ENCODE measurements at regions not wholly inside any gene's neighbourhood (a gene's known extent, or its start where the extent isn't known, plus 50 kb on each side); places are given as distances from the start of the nearest gene placed in this dataset.
"Not testable (repeated sequence)": the region's sequence is repeated elsewhere in the genome, so short reads cannot be mapped to it uniquely, and the experiment has no call there.

DNA sequence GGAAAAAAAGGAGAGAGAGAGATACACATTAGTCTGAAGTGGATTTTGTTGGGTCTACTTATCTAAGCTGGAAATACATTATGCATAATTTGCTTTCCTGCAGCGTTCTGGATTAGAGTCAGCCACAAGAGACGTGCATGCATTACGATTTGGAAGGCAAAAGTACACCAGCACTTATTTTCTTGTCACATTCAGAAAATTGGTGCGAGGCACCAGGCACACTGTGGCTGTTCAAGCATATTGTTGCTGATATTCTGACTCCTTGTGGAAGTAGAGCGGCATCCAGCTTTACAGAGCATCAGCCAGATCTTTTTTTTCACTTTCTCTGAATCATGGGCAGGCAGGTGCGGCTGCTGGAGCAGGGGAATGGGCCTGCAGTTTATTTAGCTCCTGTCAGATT lies 905.6 kb upstream of the SPRY2 start:
- BruUV-seq (replicated peaks), result no TSS peak
- DNase-seq (ENCODE audit: unreplicated experiment), result no peak
- Mint-ChIP-seq H3K4me3 (ENCODE audit: unreplicated experiment) (no peak overlapping the region), H3K9me3 (ENCODE audit: unreplicated experiment) (no peaks in the 10 kb centered on the region), H3K4me1 (ENCODE audit: insufficient read depth, unreplicated experiment) (no peaks in the 10 kb centered on the region), H3K36me3 (ENCODE audit: insufficient read depth, unreplicated experiment) (no peaks in the 10 kb centered on the region), H3K27me3 (ENCODE audit: insufficient read depth, unreplicated experiment) (no peaks in the 10 kb centered on the region), H3K27ac (ENCODE audit: low read depth, unreplicated experiment) (no peak overlapping the region)
- POLR2A ChIA-PET, result no interaction called here
- intact Hi-C loops (cut with micrococcal nuclease), result no loop called here
- CTCF ChIA-PET, result interaction anchor here (0.7 kb wide), 1 partner anchor 230 kb away, joined by 3 read pairs; no protein-coding TSS in a partner anchor
- TF ChIP-seq, protein P1, sequence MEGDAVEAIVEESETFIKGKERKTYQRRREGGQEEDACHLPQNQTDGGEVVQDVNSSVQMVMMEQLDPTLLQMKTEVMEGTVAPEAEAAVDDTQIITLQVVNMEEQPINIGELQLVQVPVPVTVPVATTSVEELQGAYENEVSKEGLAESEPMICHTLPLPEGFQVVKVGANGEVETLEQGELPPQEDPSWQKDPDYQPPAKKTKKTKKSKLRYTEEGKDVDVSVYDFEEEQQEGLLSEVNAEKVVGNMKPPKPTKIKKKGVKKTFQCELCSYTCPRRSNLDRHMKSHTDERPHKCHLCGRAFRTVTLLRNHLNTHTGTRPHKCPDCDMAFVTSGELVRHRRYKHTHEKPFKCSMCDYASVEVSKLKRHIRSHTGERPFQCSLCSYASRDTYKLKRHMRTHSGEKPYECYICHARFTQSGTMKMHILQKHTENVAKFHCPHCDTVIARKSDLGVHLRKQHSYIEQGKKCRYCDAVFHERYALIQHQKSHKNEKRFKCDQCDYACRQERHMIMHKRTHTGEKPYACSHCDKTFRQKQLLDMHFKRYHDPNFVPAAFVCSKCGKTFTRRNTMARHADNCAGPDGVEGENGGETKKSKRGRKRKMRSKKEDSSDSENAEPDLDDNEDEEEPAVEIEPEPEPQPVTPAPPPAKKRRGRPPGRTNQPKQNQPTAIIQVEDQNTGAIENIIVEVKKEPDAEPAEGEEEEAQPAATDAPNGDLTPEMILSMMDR (IDR thresholded peaks at IDR 0.05; ENCODE audit: unreplicated experiment), result no peak

DNA sequence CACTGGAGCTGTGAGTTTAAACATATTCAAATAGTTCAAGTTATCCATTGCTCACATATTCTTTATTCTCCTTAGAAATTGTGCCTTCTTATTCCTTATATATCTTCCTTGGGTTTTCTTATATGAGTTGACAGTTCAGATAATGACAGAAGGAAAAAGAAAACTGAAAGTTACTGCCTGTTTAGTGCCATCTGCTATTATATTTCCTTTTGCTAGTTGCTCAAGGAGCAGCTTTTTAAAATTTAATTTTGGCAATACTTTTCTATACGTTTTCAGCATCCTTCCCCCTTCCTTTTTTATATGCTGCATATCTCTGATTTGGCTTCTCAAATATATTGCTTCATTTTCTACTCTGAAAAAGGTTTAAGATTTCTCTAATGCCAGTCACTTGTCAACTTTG lies 903.1 kb upstream of the SPRY2 start:
- Mint-ChIP-seq H3K36me3 (ENCODE audit: insufficient read depth, unreplicated experiment) (no peaks in the 10 kb centered on the region), H3K9me3 (ENCODE audit: unreplicated experiment) (no peaks in the 10 kb centered on the region), H3K27ac (ENCODE audit: low read depth, unreplicated experiment) (no peak overlapping the region), H3K4me1 (ENCODE audit: insufficient read depth, unreplicated experiment) (no peaks in the 10 kb centered on the region), H3K4me3 (ENCODE audit: unreplicated experiment) (no peak overlapping the region), H3K27me3 (ENCODE audit: insufficient read depth, unreplicated experiment) (no peaks in the 10 kb centered on the region)
- DNase-seq (ENCODE audit: unreplicated experiment), result no peak
- intact Hi-C loops (cut with micrococcal nuclease), result no loop called here
- POLR2A ChIA-PET, result no interaction called here
- TF ChIP-seq, protein P1 (IDR thresholded peaks at IDR 0.05; ENCODE audit: unreplicated experiment), result no peak
- CTCF ChIA-PET, result interaction anchor here (0.5 kb wide), 1 partner anchor 592 kb away, joined by 5 read pairs; no protein-coding TSS in a partner anchor
- no TSS peak for BruUV-seq (replicated peaks)

DNA sequence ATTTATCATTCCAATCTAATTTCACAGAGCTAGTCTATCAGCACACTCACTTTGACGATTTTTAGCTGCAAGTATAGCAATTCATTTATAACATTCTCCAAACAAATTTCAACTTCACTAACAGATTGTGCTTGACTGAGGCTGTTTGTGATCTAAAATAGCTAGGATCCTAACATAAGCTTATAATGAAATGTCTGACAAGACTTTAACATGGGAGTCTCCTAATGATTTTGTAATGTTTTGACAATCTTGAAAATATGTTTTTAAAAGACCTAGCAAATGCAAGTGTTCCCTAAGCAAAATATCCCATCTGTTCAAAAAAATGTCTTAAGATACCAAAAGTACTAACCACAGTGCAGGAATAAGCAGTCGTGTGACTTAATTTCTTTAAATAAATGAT lies 889.5 kb upstream of the SPRY2 start:
- no peaks in the 10 kb centered on the region for H3K9me3 Mint-ChIP-seq (ENCODE audit: unreplicated experiment)
- H3K4me3 Mint-ChIP-seq (ENCODE audit: unreplicated experiment), result no peak overlapping the region
- BruUV-seq (replicated peaks), result no TSS peak
- CTCF ChIA-PET, result no interaction called here
- no peaks in the 10 kb centered on the region for H3K4me1 Mint-ChIP-seq (ENCODE audit: insufficient read depth, unreplicated experiment)
- intact Hi-C loops (cut with micrococcal nuclease), result no loop called here
- TF ChIP-seq, protein P1 (IDR thresholded peaks at IDR 0.05; ENCODE audit: unreplicated experiment), result no peak
- DNase-seq (ENCODE audit: unreplicated experiment), result no peak
- no peaks in the 10 kb centered on the region for H3K36me3 Mint-ChIP-seq (ENCODE audit: insufficient read depth, unreplicated experiment)
- no peaks in the 10 kb centered on the region for H3K27me3 Mint-ChIP-seq (ENCODE audit: insufficient read depth, unreplicated experiment)
- POLR2A ChIA-PET, result interaction anchor here (0.7 kb wide), 1 partner anchor 660 kb away, joined by 3 read pairs; no protein-coding TSS in a partner anchor
- no peak overlapping the region for H3K27ac Mint-ChIP-seq (ENCODE audit: low read depth, unreplicated experiment)

DNA sequence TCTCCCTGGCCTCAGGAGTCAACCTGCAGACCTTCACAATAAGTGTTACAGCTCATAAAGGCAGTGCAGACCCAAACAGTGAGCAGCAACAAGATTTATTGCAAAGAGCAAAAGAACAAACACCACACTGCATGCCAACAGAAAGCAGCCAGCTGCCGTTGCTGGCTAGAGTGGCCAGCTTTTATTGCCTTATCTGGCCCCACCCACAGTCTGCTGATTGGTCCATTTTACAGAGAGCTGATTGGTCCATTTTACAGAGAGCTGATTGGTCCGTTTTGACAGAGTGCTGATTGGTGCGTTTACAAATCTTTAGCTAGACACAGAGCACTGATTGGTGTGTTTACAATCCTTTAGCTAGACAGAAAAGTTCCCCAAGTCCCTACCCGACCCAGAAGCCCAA lies 885.9 kb upstream of the SPRY2 start:
- H3K4me1 Mint-ChIP-seq (ENCODE audit: insufficient read depth, unreplicated experiment); POLR2A ChIA-PET; H3K9me3 Mint-ChIP-seq (ENCODE audit: unreplicated experiment); H3K4me3 Mint-ChIP-seq (ENCODE audit: unreplicated experiment); intact Hi-C loops (cut with micrococcal nuclease); BruUV-seq (replicated peaks); H3K36me3 Mint-ChIP-seq (ENCODE audit: insufficient read depth, unreplicated experiment); DNase-seq (ENCODE audit: unreplicated experiment); H3K27me3 Mint-ChIP-seq (ENCODE audit: insufficient read depth, unreplicated experiment); H3K27ac Mint-ChIP-seq (ENCODE audit: low read depth, unreplicated experiment): not testable (repeated sequence)
- CTCF ChIA-PET, result interaction anchor here (0.6 to 1.4 kb wide), 4 partner anchors 19 to 463 kb away, joined by 3 to 5 read pairs (median 4); no protein-coding TSS in a partner anchor

DNA sequence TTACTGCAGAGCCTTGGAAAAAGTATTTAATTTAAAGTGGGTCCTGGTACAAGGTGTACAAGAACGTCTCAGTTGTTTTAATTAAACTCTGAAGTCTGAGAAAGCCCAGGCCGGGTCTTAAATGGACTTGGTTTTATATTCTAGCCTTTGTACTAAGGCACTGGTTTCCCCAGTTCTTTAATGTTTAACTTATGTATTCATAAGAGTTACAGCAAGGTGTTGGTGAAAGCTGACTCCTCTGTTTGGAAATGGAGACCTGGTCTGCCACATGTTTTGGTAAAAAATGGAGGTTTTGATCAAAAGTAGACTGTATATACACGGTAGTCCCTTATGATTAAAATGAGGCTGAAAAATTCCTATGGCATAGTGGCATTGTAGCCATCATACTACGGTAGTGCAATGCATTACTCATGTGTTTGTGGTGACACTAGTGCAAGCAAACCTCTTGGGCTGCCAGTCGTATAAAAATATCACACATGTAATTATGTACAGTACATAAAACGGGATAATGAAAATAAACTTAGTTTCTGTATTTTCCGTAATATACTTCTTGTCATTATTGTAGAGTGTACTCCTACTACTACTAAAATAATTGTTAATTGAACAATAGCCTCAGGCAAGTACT lies 883.4 kb upstream of the SPRY2 start:
- intact Hi-C loops (cut with micrococcal nuclease), result no loop called here
- no peaks in the 10 kb centered on the region for H3K4me1 Mint-ChIP-seq (ENCODE audit: insufficient read depth, unreplicated experiment)
- CTCF ChIA-PET, result no interaction called here
- POLR2A ChIA-PET, result no interaction called here
- no peak overlapping the region for H3K27ac Mint-ChIP-seq (ENCODE audit: low read depth, unreplicated experiment)
- H3K36me3 Mint-ChIP-seq (ENCODE audit: insufficient read depth, unreplicated experiment), result no peaks in the 10 kb centered on the region
- no peaks in the 10 kb centered on the region for H3K9me3 Mint-ChIP-seq (ENCODE audit: unreplicated experiment)
- no TSS peak for BruUV-seq (replicated peaks)
- no peak for DNase-seq (ENCODE audit: unreplicated experiment)
- TF ChIP-seq, protein P1 (IDR thresholded peaks at IDR 0.05; ENCODE audit: unreplicated experiment), result no peak
- no peak overlapping the region for H3K4me3 Mint-ChIP-seq (ENCODE audit: unreplicated experiment)
- no peaks in the 10 kb centered on the region for H3K27me3 Mint-ChIP-seq (ENCODE audit: insufficient read depth, unreplicated experiment)
